ENCODE measurements at regions not wholly inside any gene's neighbourhood (a gene's known extent, or its start where the extent isn't known, plus 50 kb on each side); places are given as distances from the start of the nearest gene placed in this dataset.

- intact Hi-C loops (cut with DNase I, micrococcal nuclease), result no loop called here
- no peaks in the 10 kb centered on the region for H3K36me3 ChIP-seq (ENCODE audit: insufficient read depth, low read length)
- H3K4me1 Mint-ChIP-seq (ENCODE audit: low read depth), result peaks cover 23% of the 10 kb centered on the region
- no peak overlapping the region for H3K4me3 ChIP-seq (ENCODE audit: low read length)
- ChIA-PET POLR2A (no interaction called here), CTCF (no interaction called here)
- no peak overlapping the region for H3K27ac ChIP-seq (ENCODE audit: low read depth in 1 of 2, low read length in 2 of 2)
- H3K4me1 ChIP-seq (ENCODE audit: insufficient read depth, low read length), result no peaks in the 10 kb centered on the region
- H3K4me3 Mint-ChIP-seq, result no peak overlapping the region
- TF ChIP-seq CTCF (IDR thresholded peaks at IDR 0.05), result no peak
- no peak for ATAC-seq (ENCODE audit: poor library complexity)
- no peaks in the 10 kb centered on the region for H3K36me3 Mint-ChIP-seq (ENCODE audit: low read depth)
- no peak for DNase-seq
- H3K27me3 Mint-ChIP-seq, result no peaks in the 10 kb centered on the region
- peaks cover 3% of the 10 kb centered on the region for H3K9me3 Mint-ChIP-seq
- no peaks in the 10 kb centered on the region for H3K9me3 ChIP-seq (ENCODE audit: control insufficient read depth in 1 of 2, insufficient read depth in 1 of 2, low read length in 2 of 2)
- H3K27ac Mint-ChIP-seq, result no peak overlapping the region
- H3K27me3 ChIP-seq (ENCODE audit: control insufficient read depth in 1 of 2, insufficient read depth in 2 of 2, low read length in 2 of 2), result no peaks in the 10 kb centered on the region
These were observed 214.6 kb downstream of the NCK2 start for GRCh38 chr2:105959357-105959756.

GRCh38 chr2:105954891-105955290 lies 210.2 kb downstream of the NCK2 start:
- ChIA-PET CTCF (no interaction called here), POLR2A (interaction anchor here (0.9 to 1.3 kb wide), 3 partner anchors 20 to 70 kb away, joined by 3 to 4 read pairs (median 3); no protein-coding TSS in a partner anchor)
- intact Hi-C loops (cut with DNase I, micrococcal nuclease), result loop anchor here in 1 of 2 experiments (5.0 kb wide), 1 partner anchor 77 kb away; no protein-coding TSS in a partner anchor
- TF ChIP-seq CTCF (IDR thresholded peaks at IDR 0.05), result no peak
- H3K4me3 Mint-ChIP-seq, result no peak overlapping the region
- Histone ChIP-seq H3K9me3 (ENCODE audit: control insufficient read depth in 1 of 2, insufficient read depth in 1 of 2, low read length in 2 of 2) (no peaks in the 10 kb centered on the region), H3K36me3 (ENCODE audit: insufficient read depth, low read length) (no peaks in the 10 kb centered on the region), H3K27me3 (ENCODE audit: control insufficient read depth in 1 of 2, insufficient read depth in 2 of 2, low read length in 2 of 2) (no peaks in the 10 kb centered on the region), H3K4me3 (ENCODE audit: low read length) (no peak overlapping the region), H3K4me1 (ENCODE audit: insufficient read depth, low read length) (peaks cover 38% of the 10 kb centered on the region), H3K27ac (ENCODE audit: low read depth in 1 of 2, low read length in 2 of 2) (no peak overlapping the region)
- no peak for DNase-seq
- peaks cover 64% of the 10 kb centered on the region for H3K4me1 Mint-ChIP-seq (ENCODE audit: low read depth)
- no peak overlapping the region for H3K27ac Mint-ChIP-seq
- no peaks in the 10 kb centered on the region for H3K36me3 Mint-ChIP-seq (ENCODE audit: low read depth)
- H3K9me3 Mint-ChIP-seq, result peaks cover 3% of the 10 kb centered on the region
- ATAC-seq (ENCODE audit: poor library complexity), result no peak
- no peaks in the 10 kb centered on the region for H3K27me3 Mint-ChIP-seq

GRCh38 chr2:105953942-105954341 lies 209.2 kb downstream of the NCK2 start:
- Histone ChIP-seq H3K27me3 (ENCODE audit: control insufficient read depth in 1 of 2, insufficient read depth in 2 of 2, low read length in 2 of 2) (no peaks in the 10 kb centered on the region), H3K9me3 (ENCODE audit: control insufficient read depth in 1 of 2, insufficient read depth in 1 of 2, low read length in 2 of 2) (no peaks in the 10 kb centered on the region), H3K36me3 (ENCODE audit: insufficient read depth, low read length) (no peaks in the 10 kb centered on the region), H3K4me3 (ENCODE audit: low read length) (no peak overlapping the region), H3K27ac (ENCODE audit: low read depth in 1 of 2, low read length in 2 of 2) (no peak overlapping the region), H3K4me1 (ENCODE audit: insufficient read depth, low read length) (peaks cover 41% of the 10 kb centered on the region)
- intact Hi-C loops (cut with DNase I, micrococcal nuclease), result loop anchor here in 1 of 2 experiments (5.0 kb wide), 1 partner anchor 78 kb away; no protein-coding TSS in a partner anchor
- no peak for ATAC-seq (ENCODE audit: poor library complexity)
- TF ChIP-seq CTCF (IDR thresholded peaks at IDR 0.05), result no peak
- CTCF ChIA-PET, result no interaction called here
- POLR2A ChIA-PET, result interaction anchor here (0.7 to 1.3 kb wide), 2 partner anchors 28 to 69 kb away, joined by 3 read pairs; no protein-coding TSS in a partner anchor
- H3K4me1 Mint-ChIP-seq (ENCODE audit: low read depth), result peaks cover 64% of the 10 kb centered on the region
- H3K27me3 Mint-ChIP-seq, result no peaks in the 10 kb centered on the region
- H3K9me3 Mint-ChIP-seq, result peaks cover 3% of the 10 kb centered on the region
- no peak for DNase-seq
- no peaks in the 10 kb centered on the region for H3K36me3 Mint-ChIP-seq (ENCODE audit: low read depth)
- peak overlapping the region; percentile 3 for H3K27ac Mint-ChIP-seq
- H3K4me3 Mint-ChIP-seq, result no peak overlapping the region

Measured in CD4-positive, alpha-beta T cell (primary cell).